Breast epithelium (tissue), 3 donors: ENCODE measurements at regions not wholly inside any gene's neighbourhood (a gene's known extent, or its start where the extent isn't known, plus 50 kb on each side); places are given as distances from the start of the nearest gene placed in this dataset.

ENCODE experiments used
- CTCF ChIP-seq, 3 donors: fragments of 450-650 bp; IDR thresholded peaks; one replicate each; pipeline ENCODE4 v1.5.1; 2016 to 2017; ENCODE audit warnings: antibody characterized with exemption in 3 of 3, mild to moderate bottlenecking in 3 of 3, moderate library complexity in 3 of 3
- POLR2A ChIP-seq: fragments of 450-650 bp; IDR thresholded peaks from one replicate; pipeline ENCODE4 v1.6.1; 2016; ENCODE audit warnings: antibody characterized with exemption, mild to moderate bottlenecking, moderate library complexity
- POLR2AphosphoS5 ChIP-seq, 3 donors: sonication (generic); formaldehyde crosslinking; IDR thresholded peaks; one replicate each; pipeline ENCODE4 v1.6.1; 2017; ENCODE audit warnings: antibody characterized with exemption in 3 of 3

GRCh38 chr10:4262449-4262848, 477.4 kb upstream of the KLF6 start:
- TF ChIP-seq CTCF (IDR thresholded peaks at IDR 0.05) (no peak), POLR2AphosphoS5 (IDR thresholded peaks at IDR 0.05) (no peak), POLR2A (no peak)
